NCI-H2107 (cell line): ENCODE measurements at regions not wholly inside any gene's neighbourhood (a gene's known extent, or its start where the extent isn't known, plus 50 kb on each side); places are given as distances from the start of the nearest gene placed in this dataset.

ENCODE experiments used
- DNase-seq: peaks from one replicate; lab custom pipeline; 2025; lab: John Stamatoyannopoulos, UW

GRCh38 chr12:107891967-107892366 lies 117.5 kb downstream of the ASCL4 start:
- DNase-seq = no peak

GRCh38 chr12:107894589-107894988 lies 120.1 kb downstream of the ASCL4 start:
- no peak for DNase-seq

- DNase-seq = no peak
Measured at GRCh38 chr12:107895966-107896365, 121.5 kb downstream of the ASCL4 start.

- DNase-seq = no peak
Measured at GRCh38 chr12:107900588-107900987, 126.1 kb downstream of the ASCL4 start.

GRCh38 chr12:107903341-107904061 lies 129.0 kb downstream of the ASCL4 start:
- no peak for DNase-seq

GRCh38 chr12:107906707-107907106 lies 132.2 kb downstream of the ASCL4 start:
- no peak for DNase-seq

- DNase-seq = no peak
Measured at GRCh38 chr12:107912421-107913004, 138.0 kb downstream of the ASCL4 start.

- DNase-seq = no peak
Measured at GRCh38 chr12:107914460-107914977, 140.0 kb downstream of the ASCL4 start.

- peak; percentile 2 for DNase-seq
Measured at GRCh38 chr12:107917912-107918800, 143.7 kb downstream of the ASCL4 start.

GRCh38 chr12:107921062-107921461 lies 146.6 kb downstream of the ASCL4 start:
- no peak for DNase-seq

GRCh38 chr12:107925125-107925524 lies 150.6 kb downstream of the ASCL4 start:
- DNase-seq = no peak

- no peak for DNase-seq
Measured at GRCh38 chr12:107929436-107929835, 154.9 kb downstream of the ASCL4 start.

- DNase-seq = no peak
Measured at GRCh38 chr12:107931761-107932160, 157.3 kb downstream of the ASCL4 start.

GRCh38 chr12:107938446-107938845 lies 163.9 kb downstream of the ASCL4 start:
- no peak for DNase-seq

GRCh38 chr12:107948391-107948945 lies 174.0 kb downstream of the ASCL4 start:
- no peak for DNase-seq

GRCh38 chr12:107951024-107951423 lies 176.5 kb downstream of the ASCL4 start:
- DNase-seq = no peak

- no peak for DNase-seq
Measured at GRCh38 chr12:107955966-107956643, 173.0 kb upstream of the WSCD2 start.

GRCh38 chr12:107957459-107957858 lies 171.6 kb upstream of the WSCD2 start:
- DNase-seq = no peak

- no peak for DNase-seq
Measured at GRCh38 chr12:107963635-107964034, 165.5 kb upstream of the WSCD2 start.

- no peak for DNase-seq
Measured at GRCh38 chr12:107967170-107967569, 161.9 kb upstream of the WSCD2 start.

- DNase-seq = no peak
Measured at GRCh38 chr12:107973950-107974349, 155.1 kb upstream of the WSCD2 start.

- DNase-seq = no peak
Measured at GRCh38 chr12:107976331-107976730, 152.8 kb upstream of the WSCD2 start.
